ENCODE measurements at regions not wholly inside any gene's neighbourhood (a gene's known extent, or its start where the extent isn't known, plus 50 kb on each side); places are given as distances from the start of the nearest gene placed in this dataset.

GRCh38 chr4:69038582-69038981 lies 57.7 kb upstream of the UGT2B7 start:
- Histone ChIP-seq H2BK12ac (ENCODE audit: low read depth, low read length) (no peak overlapping the region), H3K23ac (ENCODE audit: insufficient read length) (no peak overlapping the region), H2BK20ac (ENCODE audit: low read length) (no peak overlapping the region), H3K4ac (replicated peaks; ENCODE audit: insufficient read length, low read depth, low read length) (no peak overlapping the region), H2AFZ (ENCODE audit: low read length) (no peak overlapping the region), H3K4me1 (replicated peaks in 1 of 4; ENCODE audit: control insufficient read depth in 3 of 4, insufficient read depth in 4 of 4, low read length in 3 of 4) (no peaks in the 10 kb centered on the region), H2BK15ac (ENCODE audit: low read length) (no peak overlapping the region), H3K79me2 (ENCODE audit: control insufficient read depth in 1 of 2, insufficient read depth in 2 of 2, low read length in 2 of 2) (no peaks in the 10 kb centered on the region), H3K9me3 (ENCODE audit: insufficient read depth in 2 of 2, low read depth in 1 of 2, low read length in 1 of 2) (peaks cover 4% of the 10 kb centered on the region in 2 experiments; a peak in 1 of 4 replicates), H4K20me1 (replicated peaks in 1 of 2; ENCODE audit: control insufficient read depth in 1 of 2, insufficient read depth in 2 of 2, low read length in 2 of 2) (no peaks in the 10 kb centered on the region), H3K56ac (replicated peaks; ENCODE audit: insufficient read length, low read depth, low read length) (no peak overlapping the region), H4K5ac (ENCODE audit: insufficient read length, low read depth, low read length) (no peak overlapping the region), H3K79me1 (ENCODE audit: low read depth, low read length) (no peaks in the 10 kb centered on the region), H3K9ac (replicated peaks in 1 of 4; ENCODE audit: extremely low read depth in 1 of 4, low read depth in 3 of 4, low read length in 3 of 4) (no peak overlapping the region), H3K18ac (ENCODE audit: extremely low read depth, low read length) (no peak overlapping the region), H3K36me3 (ENCODE audit: control insufficient read depth in 2 of 4, insufficient read depth in 4 of 4, low read length in 3 of 4) (no peaks in the 10 kb centered on the region), H2AK5ac (ENCODE audit: low read depth, low read length) (no peak overlapping the region), H3K23me2 (ENCODE audit: low read depth, low read length) (no peaks in the 10 kb centered on the region; the same call in 1 of the 2 replicates), H3K14ac (ENCODE audit: insufficient read length) (no peak overlapping the region), H3K4me3 (ENCODE audit: extremely low read depth in 1 of 4, insufficient read depth in 2 of 4, low read depth in 3 of 4, low read length in 4 of 4) (no peak overlapping the region), H3K4me2 (ENCODE audit: insufficient read depth in 1 of 2, low read depth in 2 of 2, low read length in 2 of 2) (no peak overlapping the region), H2BK120ac (replicated peaks; ENCODE audit: low read depth, low read length) (no peak overlapping the region), H3K27ac (ENCODE audit: low read depth, low read length) (no peak overlapping the region), H3K27me3 (replicated peaks in 1 of 4; ENCODE audit: control insufficient read depth in 3 of 4, extremely low read depth in 1 of 4, insufficient read depth in 3 of 4, low read length in 3 of 4) (no peaks in the 10 kb centered on the region), H4K91ac (replicated peaks; ENCODE audit: insufficient read length, low read length) (no peak overlapping the region), H2BK5ac (ENCODE audit: low read depth, low read length) (no peak overlapping the region), H4K8ac (ENCODE audit: extremely low read depth, insufficient read depth, low read length) (no peak overlapping the region)
- 92% methylated on average over 4 of the region's 4 CpGs; no CpG with 5 or more reads in 1 of the 2 experiments for WGBS, 2 experiments (ENCODE audit: extremely low coverage in 1 of 2, insufficient coverage in 1 of 2, insufficient read length in 1 of 2, insufficient replicate concordance in 2 of 2, low coverage in 1 of 2, low lambda C conversion rate in 2 of 2, missing lambda C conversion rate in 1 of 2)
- POLR2A ChIA-PET (ENCODE audit: partially characterized antibody): no interaction called here
- CTCF ChIA-PET (ENCODE audit: partially characterized antibody): interaction anchor here (1.1 kb wide), 1 partner anchor 12 kb away, joined by 3 read pairs; no protein-coding TSS in a partner anchor
- no peak for DNase-seq (ENCODE audit: low read depth in 1 of 2, low spot score in 2 of 2)
- no peak for FAIRE-seq
- no peak for TF ChIP-seq TCF12 (IDR thresholded peaks at IDR 0.05; ENCODE audit: low read depth, low read length)
- TF ChIP-seq TAF7 (optimal IDR thresholded peaks at IDR 0.05; ENCODE audit: borderline replicate concordance, low read depth, low read length): no peak
- no peak for TF ChIP-seq KDM5A (IDR thresholded peaks at IDR 0.05; ENCODE audit: low read length)
- TF ChIP-seq SP2 (IDR thresholded peaks at IDR 0.05; ENCODE audit: low read length): no peak
- no peak for TF ChIP-seq PHF8 (conservative IDR thresholded peaks at IDR 0.05; ENCODE audit: low read depth, low read length)
- TF ChIP-seq CHD1 (IDR thresholded peaks at IDR 0.05; ENCODE audit: low read depth, low read length): no peak
- TF ChIP-seq USF2 (IDR thresholded peaks at IDR 0.05; ENCODE audit: low read length): no peak
- TF ChIP-seq JUN (IDR thresholded peaks at IDR 0.05; ENCODE audit: low read depth, low read length): no peak
- no peak for TF ChIP-seq SIX5 (IDR thresholded peaks at IDR 0.05; ENCODE audit: low read depth, low read length)
- no peak for TF ChIP-seq CEBPB (IDR thresholded peaks at IDR 0.05; ENCODE audit: low read depth, low read length)
- TF ChIP-seq YY1 (IDR thresholded peaks at IDR 0.05; ENCODE audit: low read depth, low read length): no peak
- no peak for TF ChIP-seq NANOG (IDR thresholded peaks at IDR 0.05; ENCODE audit: insufficient read depth, low read depth, low read length, poor library complexity, severe bottlenecking)
- no peak for TF ChIP-seq TAF1 (IDR thresholded peaks at IDR 0.05; ENCODE audit: low read depth, low read length)
